GM12878 (cell line): ENCODE measurements at regions not wholly inside any gene's neighbourhood (a gene's known extent, or its start where the extent isn't known, plus 50 kb on each side); places are given as distances from the start of the nearest gene placed in this dataset.

ENCODE experiments used
- ATAC-seq: fragments of 200-7000 bp; cut with Tn5 transposase; 3 replicates; pipeline ENCODE4 v1.9.1; 2020; ENCODE audit warnings: mild to moderate bottlenecking, moderate library complexity
- BruUV-seq: library from RNA; stranded (reverse); fragments of 400-500 nt; replicated peaks from 2 replicates; lab custom pipeline; 2021; lab: Mats Ljungman, UMichigan
- CTCF ChIA-PET: fragments of 300-600 bp; sonication (Branson Sonifier 250); formaldehyde crosslinking; extraction: SDS; loops from one replicate; lab custom pipeline; 2021; ENCODE audit warnings: inconsistent platforms; lab: Yijun Ruan, JAX
- POLR2A ChIA-PET: fragments of 350-600 bp; formaldehyde crosslinking; extraction: SDS; loops from one replicate; lab custom pipeline; 2021; ENCODE audit warnings: inconsistent platforms; lab: Charles Lee
- RAD21 ChIA-PET: fragments of 300-600 bp; sonication (Branson Sonifier 250); formaldehyde crosslinking; loops from one replicate; lab custom pipeline; 2023; ENCODE audit warnings: antibody characterized with exemption; ENCODE audit not compliant: unreplicated experiment; lab: Charles Lee
- SMC1A ChIA-PET: fragments of 300-600 bp; sonication (Branson Sonifier 250); formaldehyde crosslinking; loops from one replicate; lab custom pipeline; 2023; ENCODE audit not compliant: unreplicated experiment, uncharacterized antibody; lab: Charles Lee
- DNase-seq: peaks from one replicate; pipeline ENCODE4 v3.0.0-alpha.2; 2011; ENCODE audit warnings: low read depth, low spot score
- FAIRE-seq: peaks from 3 replicates; lab custom pipeline; 2011; peaks lifted over from hg19 to GRCh38; lab: Jason Lieb, UNC
- H2AFZ ChIP-seq: 2 replicates; pipeline ENCODE4 v1.6.0; 2011; ENCODE audit warnings: low read depth, low read length, control low read depth; ENCODE audit not compliant: control insufficient read depth
- H3K27ac ChIP-seq: 2 replicates; pipeline ENCODE4 v1.5.1; 2011; ENCODE audit warnings: control low read depth; ENCODE audit not compliant: control insufficient read depth, insufficient read depth
- H3K27me3 ChIP-seq, 2 experiments: replicated peaks in 1 of 2; 2 replicates each; pipeline versions ENCODE4 v1.6.0 to v1.6.1; 2011; ENCODE audit warnings: low read length in 1 of 2; ENCODE audit not compliant: control insufficient read depth in 2 of 2, insufficient read depth in 2 of 2
- H3K36me3 ChIP-seq, 2 experiments: 2 replicates each; pipeline ENCODE4 v1.5.1; 2011; ENCODE audit warnings: low read length in 1 of 2; ENCODE audit not compliant: control insufficient read depth in 2 of 2, insufficient read depth in 2 of 2
- H3K4me1 ChIP-seq: 2 replicates; pipeline ENCODE4 v1.6.1; 2011; ENCODE audit warnings: mild to moderate bottlenecking, low read length, moderate library complexity, mixed read lengths; ENCODE audit not compliant: control insufficient read depth, insufficient read depth
- H3K4me2 ChIP-seq: 2 replicates; pipeline ENCODE4 v1.6.0; 2011; ENCODE audit warnings: control low read depth; ENCODE audit not compliant: control insufficient read depth, insufficient read depth
- H3K4me3 ChIP-seq: fragments of 200-600 bp; sonication (generic); 2 replicates; pipeline ENCODE4 v1.5.1; 2016
- H3K79me2 ChIP-seq: 2 replicates; pipeline ENCODE4 v1.6.0; 2011; ENCODE audit warnings: low read length; ENCODE audit not compliant: control insufficient read depth, insufficient read depth
- H3K9ac ChIP-seq: 2 replicates; pipeline ENCODE4 v1.8.0; 2011; ENCODE audit warnings: low read length, control low read depth, mixed read lengths; ENCODE audit not compliant: control insufficient read depth, insufficient read depth
- H3K9me3 ChIP-seq: replicated peaks from 3 replicates; pipeline ENCODE4 v1.5.1; 2011; ENCODE audit warnings: mild to moderate bottlenecking, low read length; ENCODE audit not compliant: control insufficient read depth, insufficient read depth
- H4K20me1 ChIP-seq: 2 replicates; pipeline ENCODE4 v1.6.0; 2011; ENCODE audit not compliant: control insufficient read depth, insufficient read depth
- CEBPZ ChIP-seq: fragments of 150-350 bp; IDR thresholded peaks from 2 replicates; pipeline ENCODE4 v1.6.1; 2016; ENCODE audit warnings: low read depth, low read length
- ESRRA ChIP-seq: IDR thresholded peaks from 2 replicates; pipeline ENCODE4 v1.6.1; 2012; ENCODE audit warnings: mild to moderate bottlenecking, low read length, improper control_type of control experiment
- FOXK2 ChIP-seq: fragments of 450-650 bp; IDR thresholded peaks from 2 replicates; pipeline ENCODE4 v1.6.1; 2017; ENCODE audit warnings: mild to moderate bottlenecking, moderate library complexity
- FOXM1 ChIP-seq: IDR thresholded peaks from 2 replicates; pipeline ENCODE4 v1.6.1; 2012; ENCODE audit warnings: low read depth, mild to moderate bottlenecking, inconsistent platforms, low read length, moderate library complexity
- GATAD2B ChIP-seq: fragments of 450-650 bp; conservative IDR thresholded peaks from 2 replicates; pipeline ENCODE4 v1.6.1; 2017; ENCODE audit warnings: low read depth, mild to moderate bottlenecking, moderate library complexity
- IKZF1 ChIP-seq: fragments of 450-650 bp; conservative IDR thresholded peaks from 2 replicates; pipeline ENCODE4 v1.6.1; 2017; ENCODE audit warnings: antibody characterized with exemption, mild to moderate bottlenecking
- MAX ChIP-seq: IDR thresholded peaks from 2 replicates; pipeline ENCODE4 v1.6.1; 2012; ENCODE audit warnings: low read depth, low read length, improper control_type of control experiment
- MEF2A ChIP-seq: IDR thresholded peaks from 2 replicates; pipeline ENCODE4 v1.6.1; 2011; ENCODE audit warnings: low read depth, mild to moderate bottlenecking, low read length, moderate library complexity; ENCODE audit not compliant: insufficient read depth
- MTA2 ChIP-seq: fragments of 450-650 bp; IDR thresholded peaks from 2 replicates; pipeline ENCODE4 v1.6.1; 2016; ENCODE audit warnings: low read depth, mild to moderate bottlenecking, moderate library complexity
- NFIC ChIP-seq: IDR thresholded peaks from 2 replicates; pipeline ENCODE4 v1.6.1; 2012; ENCODE audit warnings: low read depth, mild to moderate bottlenecking, inconsistent platforms, low read length, moderate library complexity
- RAD51 ChIP-seq: fragments of 450-650 bp; IDR thresholded peaks from 2 replicates; pipeline ENCODE4 v1.6.1; 2016; ENCODE audit warnings: moderate library complexity, mild to moderate bottlenecking, inconsistent platforms
- RB1 ChIP-seq: fragments of 450-650 bp; formaldehyde crosslinking; IDR thresholded peaks from 2 replicates; pipeline ENCODE4 v1.6.1; 2017; ENCODE audit warnings: mild to moderate bottlenecking, borderline replicate concordance
- SMAD1 ChIP-seq: fragments of 450-650 bp; IDR thresholded peaks from 2 replicates; pipeline ENCODE4 v1.6.1; 2018; ENCODE audit warnings: mild to moderate bottlenecking, low read depth; ENCODE audit not compliant: partially characterized antibody
- SP1 ChIP-seq: IDR thresholded peaks from one replicate; pipeline ENCODE4 v1.6.1; 2011; ENCODE audit warnings: low read depth, low read length
- ZNF217 ChIP-seq: fragments of 450-650 bp; IDR thresholded peaks from 2 replicates; pipeline ENCODE4 v1.6.1; 2017; ENCODE audit warnings: antibody characterized with exemption, mild to moderate bottlenecking
- WGBS: methylation state at CpG from one replicate; pipeline ENCODE4 v1.1.6; 2016; ENCODE audit warnings: low lambda C conversion rate; ENCODE audit not compliant: insufficient replicate concordance, insufficient coverage; ENCODE audit errors: missing lambda C conversion rate; 5-methylcytosine and 5-hydroxymethylcytosine counted together
- in situ Hi-C: fragments of 300-500 bp; cut with MboI; formaldehyde crosslinking; loops from 9 replicates; pipeline ENCODE4 v1.14.3; 2018; ENCODE audit warnings: mixed read lengths
- intact Hi-C: fragments of 100-400 bp; cut with micrococcal nuclease; formaldehyde crosslinking; loops from one replicate; pipeline ENCODE4 v1.14.2; 2022; ENCODE audit not compliant: unreplicated experiment

GRCh38 chr2:145841973-145842372 lies 1322.1 kb upstream of the ZEB2 start:
- ChIA-PET RAD21 (no interaction called here), CTCF (no interaction called here), SMC1A (interaction anchor here (0.8 kb wide), 1 partner anchor 8 kb away, joined by 4 read pairs; no protein-coding TSS in a partner anchor), POLR2A (no interaction called here)
- 43% methylated on average over 3 of the region's 3 CpGs for WGBS
- Histone ChIP-seq H3K4me2 (no peak overlapping the region), H3K27ac (no peak overlapping the region), H3K4me3 (no peak overlapping the region), H4K20me1 (no peaks in the 10 kb centered on the region), H3K36me3 (no peaks in the 10 kb centered on the region), H3K9me3 (no peaks in the 10 kb centered on the region), H3K4me1 (no peaks in the 10 kb centered on the region), H2AFZ (no peak overlapping the region), H3K9ac (no peak overlapping the region), H3K79me2 (no peaks in the 10 kb centered on the region), H3K27me3 (no peaks in the 10 kb centered on the region)
- DNase-seq (no peak), ATAC-seq (no peak), FAIRE-seq (no peak)
- intact Hi-C loops: no loop called here
- no TSS peak for BruUV-seq
- in situ Hi-C loops: no loop called here
- TF ChIP-seq SP1 (no peak), CEBPZ (no peak), MEF2A (no peak), MAX (no peak), ESRRA (no peak), IKZF1 (no peak), NFIC (no peak), ZNF217 (no peak), FOXK2 (no peak), SMAD1 (no peak), MTA2 (no peak), FOXM1 (no peak), GATAD2B (no peak), RB1 (no peak), RAD51 (no peak)
